ENCODE measurements at regions not wholly inside any gene's neighbourhood (a gene's known extent, or its start where the extent isn't known, plus 50 kb on each side); places are given as distances from the start of the nearest gene placed in this dataset.

GRCh38 chrX:134747006-134747405, 50.0 kb downstream of the PABIR2 start:
- Histone ChIP-seq H3K4me1 (no peaks in the 10 kb centered on the region), H3K27me3 (peaks cover 0 to 26% of the 10 kb centered on the region in 2 donors), H3K9me3 (no peaks in the 10 kb centered on the region), H3K36me3 (no peaks in the 10 kb centered on the region), H3K27ac (no peak overlapping the region), H3K4me3 (no peak overlapping the region)
- TF ChIP-seq POLR2AphosphoS5 (IDR thresholded peaks at IDR 0.05) (no peak), POLR2A (IDR thresholded peaks at IDR 0.05) (no peak)
- TF ChIP-seq, protein P1, sequence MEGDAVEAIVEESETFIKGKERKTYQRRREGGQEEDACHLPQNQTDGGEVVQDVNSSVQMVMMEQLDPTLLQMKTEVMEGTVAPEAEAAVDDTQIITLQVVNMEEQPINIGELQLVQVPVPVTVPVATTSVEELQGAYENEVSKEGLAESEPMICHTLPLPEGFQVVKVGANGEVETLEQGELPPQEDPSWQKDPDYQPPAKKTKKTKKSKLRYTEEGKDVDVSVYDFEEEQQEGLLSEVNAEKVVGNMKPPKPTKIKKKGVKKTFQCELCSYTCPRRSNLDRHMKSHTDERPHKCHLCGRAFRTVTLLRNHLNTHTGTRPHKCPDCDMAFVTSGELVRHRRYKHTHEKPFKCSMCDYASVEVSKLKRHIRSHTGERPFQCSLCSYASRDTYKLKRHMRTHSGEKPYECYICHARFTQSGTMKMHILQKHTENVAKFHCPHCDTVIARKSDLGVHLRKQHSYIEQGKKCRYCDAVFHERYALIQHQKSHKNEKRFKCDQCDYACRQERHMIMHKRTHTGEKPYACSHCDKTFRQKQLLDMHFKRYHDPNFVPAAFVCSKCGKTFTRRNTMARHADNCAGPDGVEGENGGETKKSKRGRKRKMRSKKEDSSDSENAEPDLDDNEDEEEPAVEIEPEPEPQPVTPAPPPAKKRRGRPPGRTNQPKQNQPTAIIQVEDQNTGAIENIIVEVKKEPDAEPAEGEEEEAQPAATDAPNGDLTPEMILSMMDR (IDR thresholded peaks at IDR 0.05), result no peak
- intact Hi-C loops (cut with DNase I; ENCODE audit: low total_unique reads), result no loop called here
- DNase-seq (ENCODE audit: low spot score in 2 of 2), result no peak

DNA sequence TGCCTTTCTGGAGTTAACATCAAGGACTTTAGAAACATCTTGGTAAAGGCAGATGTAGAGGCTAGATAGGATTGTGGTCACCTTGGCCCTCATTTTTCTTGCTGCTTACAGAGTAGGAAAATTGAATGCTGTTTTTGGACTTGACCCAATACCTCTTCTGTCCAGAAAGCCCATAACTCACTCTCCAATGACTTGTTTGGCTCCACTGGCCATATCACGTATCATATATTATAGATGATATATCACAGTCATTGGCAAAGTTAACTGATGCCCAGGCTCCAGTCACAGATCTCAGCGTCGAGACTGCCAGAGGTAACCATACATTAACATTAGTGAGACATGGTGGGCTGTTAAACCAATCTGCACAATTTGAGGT, 50.6 kb downstream of the PABIR2 start:
- H3K4me3 ChIP-seq, result no peak overlapping the region
- intact Hi-C loops (cut with DNase I; ENCODE audit: low total_unique reads), result no loop called here
- DNase-seq (ENCODE audit: low spot score in 2 of 2), result no peak

DNA sequence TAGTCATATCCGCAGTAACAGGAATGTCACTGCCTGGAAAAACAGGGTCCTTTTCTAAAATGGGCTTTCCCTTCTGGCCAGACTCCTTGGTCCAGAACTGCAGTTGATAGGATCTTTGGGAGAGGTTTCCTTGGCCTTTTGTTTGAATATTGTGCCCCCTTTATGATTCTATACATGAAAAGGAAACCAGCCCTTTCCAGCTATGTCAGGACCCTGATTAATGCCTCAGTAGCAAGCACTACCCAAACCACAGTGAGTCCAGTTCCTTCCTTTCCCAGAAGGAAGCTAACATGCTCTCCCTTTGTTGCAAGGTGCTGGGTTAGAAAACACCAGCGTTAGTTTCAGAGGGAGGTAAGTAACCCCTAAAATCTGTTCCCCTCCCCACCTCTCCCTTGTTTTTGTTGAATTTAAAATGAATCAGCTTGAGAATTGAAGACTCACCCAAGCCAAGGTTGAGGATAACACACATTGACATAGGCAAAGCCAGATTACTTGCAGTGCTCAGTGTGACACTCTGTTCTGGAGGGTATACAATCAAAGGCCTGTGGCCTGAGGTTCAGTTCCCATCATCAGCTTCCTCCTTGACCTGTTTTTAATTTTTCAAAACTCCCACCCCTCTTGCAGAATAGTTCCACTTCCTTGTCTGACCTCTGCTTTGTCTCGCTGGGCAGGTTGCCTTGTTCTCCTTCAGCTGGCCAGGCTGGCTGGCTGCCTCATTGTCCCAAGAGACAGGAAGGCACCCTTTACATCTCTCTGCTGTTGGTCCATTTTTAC, 51.2 kb downstream of the PABIR2 start:
- Histone ChIP-seq H3K36me3 (no peaks in the 10 kb centered on the region), H3K9me3 (no peaks in the 10 kb centered on the region), H3K27ac (no peak overlapping the region), H3K27me3 (peaks cover 0 to 23% of the 10 kb centered on the region in 2 donors), H3K4me1 (no peaks in the 10 kb centered on the region), H3K4me3 (no peak overlapping the region)
- TF ChIP-seq, protein P1 (IDR thresholded peaks at IDR 0.05), result no peak
- no peak for TF ChIP-seq POLR2AphosphoS5 (IDR thresholded peaks at IDR 0.05)
- TF ChIP-seq POLR2A (IDR thresholded peaks at IDR 0.05), result no peak
- no peak for DNase-seq (ENCODE audit: low spot score in 2 of 2)
- intact Hi-C loops (cut with DNase I; ENCODE audit: low total_unique reads), result no loop called here

More for the DNA sequence above, 50.6 kb downstream of the PABIR2 start:
- H3K36me3 ChIP-seq, result no peaks in the 10 kb centered on the region
- H3K4me1 ChIP-seq, result no peaks in the 10 kb centered on the region
- H3K27ac ChIP-seq, result no peak overlapping the region
- H3K27me3 ChIP-seq, result peaks cover 0 to 28% of the 10 kb centered on the region in 2 donors
- no peaks in the 10 kb centered on the region for H3K9me3 ChIP-seq
- TF ChIP-seq, protein P1 (IDR thresholded peaks at IDR 0.05), result no peak
- TF ChIP-seq POLR2A (IDR thresholded peaks at IDR 0.05) (no peak), POLR2AphosphoS5 (IDR thresholded peaks at IDR 0.05) (no peak)

DNA sequence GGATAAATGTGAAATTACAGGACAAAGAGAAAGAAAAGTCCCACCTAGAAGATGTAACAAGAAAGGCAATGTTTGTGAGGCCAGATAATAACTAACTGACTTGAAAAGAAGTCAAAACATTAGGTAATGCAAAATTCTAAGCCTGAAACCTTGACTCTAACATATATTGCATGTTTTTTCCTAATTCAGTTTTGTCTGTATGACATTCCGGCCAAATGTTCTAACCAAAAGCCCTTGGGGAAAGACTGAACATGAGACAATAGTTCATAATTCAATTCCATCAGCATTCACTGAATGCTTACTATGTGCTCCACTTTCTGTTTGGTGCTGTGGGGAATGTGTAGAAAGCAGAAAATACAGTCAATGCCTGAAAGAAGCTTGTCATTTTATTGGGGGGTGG, 53.9 kb downstream of the PABIR2 start:
- intact Hi-C loops (cut with DNase I; ENCODE audit: low total_unique reads), result no loop called here
- H3K27ac ChIP-seq, result no peak overlapping the region
- no peak for DNase-seq (ENCODE audit: low spot score in 2 of 2)
- TF ChIP-seq, protein P1 (IDR thresholded peaks at IDR 0.05), result no peak
- TF ChIP-seq POLR2A (IDR thresholded peaks at IDR 0.05) (no peak), POLR2AphosphoS5 (IDR thresholded peaks at IDR 0.05) (no peak)
- H3K9me3 ChIP-seq, result no peaks in the 10 kb centered on the region
- H3K4me3 ChIP-seq, result no peak overlapping the region
- H3K4me1 ChIP-seq, result no peaks in the 10 kb centered on the region
- H3K27me3 ChIP-seq, result peaks cover 0 to 32% of the 10 kb centered on the region in 2 donors
- H3K36me3 ChIP-seq, result no peaks in the 10 kb centered on the region

DNA sequence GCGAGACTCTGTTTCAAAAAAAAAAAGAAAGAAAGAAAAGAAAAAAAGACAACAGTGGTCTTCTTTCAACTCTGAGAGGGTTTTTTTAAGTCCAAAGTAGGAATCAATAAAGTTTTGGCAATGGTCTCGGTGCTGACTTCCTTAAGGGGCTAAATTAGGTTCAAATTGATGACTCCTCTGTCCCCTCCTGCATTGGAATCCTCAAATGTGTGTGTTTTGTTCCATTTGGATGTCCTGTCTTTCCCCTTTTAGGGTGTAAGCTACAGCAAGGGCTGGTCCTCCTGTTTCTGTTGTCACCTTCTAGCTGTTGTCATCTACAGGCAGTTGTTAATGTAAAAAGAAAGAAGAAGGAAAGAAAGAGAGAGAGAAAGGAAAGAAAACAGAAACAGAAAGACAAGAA, 54.4 kb downstream of the PABIR2 start:
- no peak for DNase-seq (ENCODE audit: low spot score in 2 of 2)
- intact Hi-C loops (cut with DNase I; ENCODE audit: low total_unique reads), result no loop called here
- Histone ChIP-seq H3K9me3 (no peaks in the 10 kb centered on the region), H3K36me3 (no peaks in the 10 kb centered on the region), H3K4me3 (no peak overlapping the region), H3K27ac (peak overlapping the region in 1 of 2 donors; percentile 10), H3K27me3 (peaks cover 0 to 37% of the 10 kb centered on the region in 2 donors), H3K4me1 (no peaks in the 10 kb centered on the region)
- TF ChIP-seq, protein P1 (IDR thresholded peaks at IDR 0.05), result no peak
- TF ChIP-seq POLR2AphosphoS5 (IDR thresholded peaks at IDR 0.05) (no peak), POLR2A (IDR thresholded peaks at IDR 0.05) (no peak)

Data from breast epithelium (tissue), 4 donors.